ENCODE measurements at regions not wholly inside any gene's neighbourhood (a gene's known extent, or its start where the extent isn't known, plus 50 kb on each side); places are given as distances from the start of the nearest gene placed in this dataset.
A peak's percentile ranks its signal among the peaks of the same experiment; 100 is the strongest.

- DNase-seq (ENCODE audit: low read depth) = peak; percentile 18
Measured at GRCh38 chr11:23948851-23949250, 548.0 kb upstream of the LUZP2 start.

- no peak for DNase-seq (ENCODE audit: low read depth)
Measured at GRCh38 chr11:23953951-23954710, 542.7 kb upstream of the LUZP2 start.

GRCh38 chr11:23954730-23955129, 542.1 kb upstream of the LUZP2 start:
- no peak for DNase-seq (ENCODE audit: low read depth)

GRCh38 chr11:23956586-23956985, 540.3 kb upstream of the LUZP2 start:
- DNase-seq (ENCODE audit: low read depth) = no peak

GRCh38 chr11:23957314-23957713, 539.5 kb upstream of the LUZP2 start:
- DNase-seq (ENCODE audit: low read depth) = no peak

- no peak for DNase-seq (ENCODE audit: low read depth)
Measured at GRCh38 chr11:23959462-23959861, 537.4 kb upstream of the LUZP2 start.

GRCh38 chr11:23961503-23962338, 535.1 kb upstream of the LUZP2 start:
- no peak for DNase-seq (ENCODE audit: low read depth)

GRCh38 chr11:23973244-23973643, 523.6 kb upstream of the LUZP2 start:
- no peak for DNase-seq (ENCODE audit: low read depth)

- DNase-seq (ENCODE audit: low read depth) = no peak
Measured at GRCh38 chr11:23974051-23974450, 522.8 kb upstream of the LUZP2 start.

- no peak for DNase-seq (ENCODE audit: low read depth)
Measured at GRCh38 chr11:23974601-23975000, 522.3 kb upstream of the LUZP2 start.

GRCh38 chr11:23976426-23976825, 520.4 kb upstream of the LUZP2 start:
- peak; percentile 27 for DNase-seq (ENCODE audit: low read depth)

GRCh38 chr11:23976841-23977271, 520.0 kb upstream of the LUZP2 start:
- peak; percentile 51 for DNase-seq (ENCODE audit: low read depth)

- DNase-seq (ENCODE audit: low read depth) = peak; percentile 27
Measured at GRCh38 chr11:23988381-23989006, 508.4 kb upstream of the LUZP2 start.

- DNase-seq (ENCODE audit: low read depth) = peak; percentile 44
Measured at GRCh38 chr11:23990346-23991164, 506.3 kb upstream of the LUZP2 start.

GRCh38 chr11:23991165-23991539, 505.7 kb upstream of the LUZP2 start:
- DNase-seq (ENCODE audit: low read depth) = peak; percentile 72

- DNase-seq (ENCODE audit: low read depth) = no peak
Measured at GRCh38 chr11:23995891-23996290, 501.0 kb upstream of the LUZP2 start.

GRCh38 chr11:23997356-23997755, 499.5 kb upstream of the LUZP2 start:
- DNase-seq (ENCODE audit: low read depth) = no peak

- DNase-seq (ENCODE audit: low read depth) = no peak
Measured at GRCh38 chr11:24005202-24005876, 491.5 kb upstream of the LUZP2 start.

GRCh38 chr11:24043842-24044241, 453.0 kb upstream of the LUZP2 start:
- DNase-seq (ENCODE audit: low read depth) = no peak

- peak; percentile 6 for DNase-seq (ENCODE audit: low read depth)
Measured at GRCh38 chr11:24046731-24047130, 450.1 kb upstream of the LUZP2 start.

GRCh38 chr11:24056051-24056450, 440.8 kb upstream of the LUZP2 start:
- no peak for DNase-seq (ENCODE audit: low read depth)

Measured in fibroblast of gingiva (primary cell).